Upper lobe of right lung (tissue), 1 donor: ENCODE measurements at regions not wholly inside any gene's neighbourhood (a gene's known extent, or its start where the extent isn't known, plus 50 kb on each side); places are given as distances from the start of the nearest gene placed in this dataset.

Experiments used
- ATAC-seq: fragments of 200-7000 bp; cut with Tn5 transposase; one replicate; pipeline ENCODE4 v1.9.1; 2020; ENCODE audit warnings: mild to moderate bottlenecking, moderate library complexity
- DNase-seq: peaks from one replicate; pipeline ENCODE4 v3.0.0-alpha.2; 2020
- H3K27ac ChIP-seq: fragments of 200-600 bp; one replicate; pipeline ENCODE4 v1.8.0; 2022
- H3K27me3 ChIP-seq: fragments of 200-600 bp; one replicate; pipeline ENCODE4 v1.8.0; 2022; ENCODE audit warnings: mild to moderate bottlenecking
- H3K36me3 ChIP-seq: fragments of 200-600 bp; one replicate; pipeline ENCODE4 v1.8.0; 2022
- H3K4me1 ChIP-seq: fragments of 200-600 bp; one replicate; pipeline ENCODE4 v1.8.0; 2022
- H3K4me3 ChIP-seq: fragments of 200-600 bp; one replicate; pipeline ENCODE4 v1.8.0; 2022; ENCODE audit warnings: mild to moderate bottlenecking
- H3K9me3 ChIP-seq: fragments of 200-600 bp; one replicate; pipeline ENCODE4 v1.8.0; 2022
- intact Hi-C: fragments of 100-400 bp; cut with DNase I; formaldehyde crosslinking; loops from one replicate; pipeline ENCODE4 v1.11.0; 2022
- TF ChIP-seq, protein P1 (sequence below): fragments of 200-600 bp; IDR thresholded peaks from one replicate; pipeline ENCODE4 v1.8.0; 2022; ENCODE audit warnings: antibody characterized with exemption
- donor health status: DM: no; HTN: yes; CAD: no; lungs with severe emphysema.

DNA sequence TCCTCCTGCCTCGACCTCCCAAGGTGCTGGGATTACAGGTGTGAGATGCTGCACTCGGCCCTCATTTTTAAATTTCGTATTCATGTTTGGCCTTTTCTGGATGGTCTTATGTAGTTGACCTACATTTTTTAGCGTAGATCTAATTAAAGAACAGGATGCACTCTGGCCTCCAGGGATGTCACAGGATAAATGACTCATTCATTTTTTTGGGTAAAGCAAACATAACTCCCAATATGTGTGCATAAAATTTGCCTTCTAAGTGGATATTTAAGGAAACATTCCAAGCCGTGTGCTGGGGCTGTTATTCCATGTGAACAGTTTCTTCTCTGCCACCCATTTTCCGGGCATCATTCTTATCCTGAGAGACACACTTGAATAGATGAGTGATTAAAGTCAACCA is 501.6 kb downstream of the IRX1 start:
- intact Hi-C loops, result no loop called here
- Histone ChIP-seq H3K27ac (no peak overlapping the region), H3K36me3 (no peaks in the 10 kb centered on the region), H3K9me3 (no peaks in the 10 kb centered on the region), H3K27me3 (no peaks in the 10 kb centered on the region), H3K4me3 (no peak overlapping the region), H3K4me1 (no peaks in the 10 kb centered on the region)
- no peak for ATAC-seq
- DNase-seq, result no peak
- TF ChIP-seq, protein P1, sequence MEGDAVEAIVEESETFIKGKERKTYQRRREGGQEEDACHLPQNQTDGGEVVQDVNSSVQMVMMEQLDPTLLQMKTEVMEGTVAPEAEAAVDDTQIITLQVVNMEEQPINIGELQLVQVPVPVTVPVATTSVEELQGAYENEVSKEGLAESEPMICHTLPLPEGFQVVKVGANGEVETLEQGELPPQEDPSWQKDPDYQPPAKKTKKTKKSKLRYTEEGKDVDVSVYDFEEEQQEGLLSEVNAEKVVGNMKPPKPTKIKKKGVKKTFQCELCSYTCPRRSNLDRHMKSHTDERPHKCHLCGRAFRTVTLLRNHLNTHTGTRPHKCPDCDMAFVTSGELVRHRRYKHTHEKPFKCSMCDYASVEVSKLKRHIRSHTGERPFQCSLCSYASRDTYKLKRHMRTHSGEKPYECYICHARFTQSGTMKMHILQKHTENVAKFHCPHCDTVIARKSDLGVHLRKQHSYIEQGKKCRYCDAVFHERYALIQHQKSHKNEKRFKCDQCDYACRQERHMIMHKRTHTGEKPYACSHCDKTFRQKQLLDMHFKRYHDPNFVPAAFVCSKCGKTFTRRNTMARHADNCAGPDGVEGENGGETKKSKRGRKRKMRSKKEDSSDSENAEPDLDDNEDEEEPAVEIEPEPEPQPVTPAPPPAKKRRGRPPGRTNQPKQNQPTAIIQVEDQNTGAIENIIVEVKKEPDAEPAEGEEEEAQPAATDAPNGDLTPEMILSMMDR, result no peak

DNA sequence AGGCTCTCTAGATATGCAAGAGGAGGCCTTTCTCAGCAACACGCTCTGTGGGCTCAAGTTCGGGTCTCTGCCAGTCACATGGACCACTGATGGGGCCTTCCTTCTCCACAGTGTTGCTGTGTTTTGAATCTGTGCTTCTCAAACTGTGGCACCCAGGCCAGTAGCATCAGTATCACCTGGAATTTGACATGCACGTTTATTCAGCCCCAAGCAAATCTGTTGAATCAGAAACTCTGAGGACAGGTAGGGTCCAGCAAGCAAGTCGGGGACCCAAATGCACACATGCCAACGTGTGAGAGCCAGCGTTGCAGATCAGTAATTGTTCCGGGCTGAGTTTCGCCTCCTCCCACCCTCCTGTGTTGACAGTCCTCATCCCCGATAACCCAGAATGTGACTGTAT is 502.6 kb downstream of the IRX1 start:
- Histone ChIP-seq H3K4me3 (no peak overlapping the region), H3K27me3 (no peaks in the 10 kb centered on the region), H3K27ac (no peak overlapping the region), H3K36me3 (no peaks in the 10 kb centered on the region), H3K4me1 (no peaks in the 10 kb centered on the region), H3K9me3 (no peaks in the 10 kb centered on the region)
- intact Hi-C loops, result no loop called here
- ATAC-seq (no peak), DNase-seq (no peak)
- TF ChIP-seq, protein P1, result no peak

DNA sequence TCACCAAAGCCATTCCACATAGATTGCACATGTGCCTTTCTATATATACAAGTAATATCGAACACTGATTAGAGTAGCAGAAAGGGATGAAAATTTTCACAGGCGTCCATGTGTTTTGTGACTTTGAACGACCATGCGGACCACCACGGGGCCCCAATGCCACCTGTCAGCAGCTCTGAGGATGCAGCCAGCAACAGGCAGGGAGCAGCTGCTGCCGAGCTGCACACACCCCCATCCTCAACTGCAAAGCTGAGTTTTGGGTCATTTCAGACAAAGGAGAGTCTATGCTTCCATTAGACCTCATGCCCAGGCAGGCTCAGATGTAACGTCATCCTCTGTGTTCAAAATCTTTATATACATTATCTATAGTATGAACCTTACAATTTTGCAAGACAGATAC is 503.8 kb downstream of the IRX1 start:
- intact Hi-C loops, result no loop called here
- TF ChIP-seq, protein P1, result no peak
- H3K36me3 ChIP-seq, result no peaks in the 10 kb centered on the region

DNA sequence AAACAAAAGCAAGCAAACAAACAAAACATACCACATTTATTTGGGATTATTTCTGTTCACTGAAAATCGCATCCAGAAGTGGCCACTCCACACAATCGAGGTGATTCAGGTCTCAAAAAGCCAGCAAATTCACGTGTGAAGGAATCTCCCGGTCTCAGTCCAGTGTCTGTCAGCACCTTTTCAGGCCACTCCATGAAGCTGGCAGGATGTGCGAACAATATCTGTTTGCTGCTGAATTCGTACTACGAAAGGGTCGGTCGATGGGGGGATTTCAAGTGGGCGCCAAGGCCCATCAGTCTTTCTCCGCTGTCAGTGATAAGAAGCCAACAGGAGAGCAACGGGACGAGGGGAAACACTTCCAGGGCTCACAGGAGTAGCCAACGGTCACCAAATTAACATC is 505.1 kb downstream of the IRX1 start:
- ATAC-seq (no peak), DNase-seq (no peak)
- no peak overlapping the region for H3K27ac ChIP-seq
- H3K4me3 ChIP-seq, result no peak overlapping the region
- H3K36me3 ChIP-seq, result no peaks in the 10 kb centered on the region
- H3K27me3 ChIP-seq, result no peaks in the 10 kb centered on the region
- TF ChIP-seq, protein P1, result no peak
- H3K9me3 ChIP-seq, result no peaks in the 10 kb centered on the region
- H3K4me1 ChIP-seq, result no peaks in the 10 kb centered on the region
- intact Hi-C loops, result no loop called here

More for the DNA sequence above, 503.8 kb downstream of the IRX1 start:
- ATAC-seq, result no peak
- H3K27me3 ChIP-seq, result no peaks in the 10 kb centered on the region
- H3K4me3 ChIP-seq, result no peak overlapping the region
- H3K4me1 ChIP-seq, result no peaks in the 10 kb centered on the region
- H3K9me3 ChIP-seq, result no peaks in the 10 kb centered on the region
- no peak for DNase-seq
- H3K27ac ChIP-seq, result no peak overlapping the region

DNA sequence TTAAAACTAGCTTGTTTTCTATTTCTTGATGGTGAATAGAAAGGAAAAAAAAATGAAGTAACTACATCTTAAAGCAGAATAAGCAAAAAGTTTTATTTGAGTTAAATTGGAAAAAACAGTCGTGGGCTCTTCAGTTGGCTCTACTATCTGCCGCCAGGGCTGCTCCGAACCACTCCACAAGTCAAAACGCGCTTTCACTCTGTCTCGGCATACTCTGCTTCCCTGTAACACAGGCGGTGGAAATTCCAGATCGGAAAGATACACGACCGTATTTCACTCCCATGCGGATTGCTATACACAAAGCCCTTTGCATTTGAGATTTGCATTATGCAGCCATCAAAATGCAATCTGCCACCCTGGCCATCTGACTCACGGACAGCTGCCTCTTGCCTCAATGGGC is 505.6 kb downstream of the IRX1 start:
- H3K27ac ChIP-seq, result no peak overlapping the region
- no peaks in the 10 kb centered on the region for H3K27me3 ChIP-seq
- H3K36me3 ChIP-seq, result no peaks in the 10 kb centered on the region
- DNase-seq, result no peak
- TF ChIP-seq, protein P1, result no peak
- H3K9me3 ChIP-seq, result no peaks in the 10 kb centered on the region
- intact Hi-C loops, result no loop called here
- ATAC-seq, result no peak
- no peak overlapping the region for H3K4me3 ChIP-seq
- no peaks in the 10 kb centered on the region for H3K4me1 ChIP-seq
